ENCODE measurements at regions not wholly inside any gene's neighbourhood (a gene's known extent, or its start where the extent isn't known, plus 50 kb on each side); places are given as distances from the start of the nearest gene placed in this dataset.

GRCh38 chr10:88045656-88046415, 182.4 kb downstream of the PTEN start:
- TF ChIP-seq CTCF (IDR thresholded peaks at IDR 0.05) = no peak
- no peak for TF ChIP-seq EZH2 (IDR thresholded peaks at IDR 0.05)
- no peak for TF ChIP-seq EZH2phosphoT487 (IDR thresholded peaks at IDR 0.05)

Measured in neural progenitor cell (in vitro differentiated cells).